ENCODE measurements at regions not wholly inside any gene's neighbourhood (a gene's known extent, or its start where the extent isn't known, plus 50 kb on each side); places are given as distances from the start of the nearest gene placed in this dataset.

DNA sequence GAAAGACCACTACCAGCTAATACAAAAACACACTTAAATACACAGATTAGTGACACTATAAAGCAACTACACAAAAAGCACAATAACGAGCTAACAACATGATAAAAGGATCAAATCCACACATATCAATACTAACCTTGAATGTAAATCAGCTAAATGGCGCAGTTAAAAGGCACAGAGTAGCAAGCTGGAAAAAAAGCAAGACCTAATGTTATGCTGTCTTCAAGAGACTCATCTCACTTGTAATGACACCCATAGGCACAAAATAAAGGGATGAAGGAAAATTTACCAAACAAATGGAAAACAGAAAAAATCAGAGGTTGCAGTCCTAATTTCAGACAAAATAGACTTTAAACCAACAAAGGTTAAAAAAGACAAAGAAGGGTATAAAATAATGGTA is 86.3 kb downstream of the NUS1 start:
- Histone ChIP-seq H2AK5ac (ENCODE audit: low read length) (no peak overlapping the region), H4K8ac (ENCODE audit: low read depth, low read length) (no peak overlapping the region), H2AFZ (ENCODE audit: insufficient read depth, low read length, poor library complexity) (no peak overlapping the region)

DNA sequence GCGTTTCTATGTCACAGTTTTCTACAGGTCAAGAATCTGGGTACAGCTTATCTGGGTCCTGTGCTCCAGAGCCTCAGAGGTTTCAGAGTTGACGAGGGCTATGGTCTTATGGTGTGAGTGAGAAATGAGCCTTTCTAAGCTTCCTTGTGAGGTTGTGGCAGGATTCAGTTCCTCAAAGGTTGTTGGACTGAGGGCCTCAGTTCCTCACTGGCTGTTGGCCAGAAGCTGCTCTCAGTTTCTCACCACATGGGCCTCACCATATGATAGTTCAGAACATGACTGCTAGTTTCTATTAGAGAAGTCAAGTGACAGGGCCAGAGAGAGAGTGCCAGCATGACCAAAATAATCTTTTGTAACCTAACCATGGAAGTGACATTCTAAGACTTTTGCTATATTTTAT is 96.1 kb downstream of the NUS1 start:
- H2BK12ac ChIP-seq (ENCODE audit: low read length) = no peak overlapping the region
- no peak overlapping the region for H3K4me3 ChIP-seq (ENCODE audit: low read depth, low read length)
- no peak overlapping the region for H4K8ac ChIP-seq (ENCODE audit: low read depth, low read length)
- H3K18ac ChIP-seq (ENCODE audit: low read length) = no peak overlapping the region
- no peaks in the 10 kb centered on the region for H3K79me2 ChIP-seq (ENCODE audit: control insufficient read depth, insufficient read depth, low read length, poor library complexity)
- no peaks in the 10 kb centered on the region for H3K9me3 ChIP-seq (ENCODE audit: insufficient read depth, low read depth, low read length)
- no peak overlapping the region for H2BK120ac ChIP-seq (ENCODE audit: insufficient read depth, low read length, poor library complexity)
- no peak overlapping the region for H3K4me2 ChIP-seq (ENCODE audit: low read length)
- H3K27ac ChIP-seq (ENCODE audit: low read depth, low read length) = no peak overlapping the region
- H3K9ac ChIP-seq (ENCODE audit: low read length) = no peak overlapping the region
- H3K27me3 ChIP-seq (ENCODE audit: insufficient read depth, low read length) = no peaks in the 10 kb centered on the region
- H3K79me1 ChIP-seq (ENCODE audit: low read length) = no peaks in the 10 kb centered on the region
- H3K4ac ChIP-seq (ENCODE audit: low read depth, low read length) = no peak overlapping the region
- H3K36me3 ChIP-seq (ENCODE audit: control insufficient read depth in 1 of 2, insufficient read depth in 2 of 2, low read length in 2 of 2) = no peaks in the 10 kb centered on the region
- no peak overlapping the region for H4K91ac ChIP-seq (ENCODE audit: low read depth, low read length)
- no CpG with 5 or more reads among the region's 2 CpGs for WGBS (ENCODE audit: extremely low coverage, insufficient coverage, insufficient read length)
- no peak overlapping the region for H2BK5ac ChIP-seq (ENCODE audit: low read depth, low read length, poor library complexity)
- H3K4me1 ChIP-seq (ENCODE audit: control insufficient read depth in 1 of 2, insufficient read depth in 2 of 2, low read length in 2 of 2) = no peaks in the 10 kb centered on the region
- H3K14ac ChIP-seq (ENCODE audit: low read length) = no peak overlapping the region
- no peak overlapping the region for H3K23ac ChIP-seq (ENCODE audit: low read length)
- H2AFZ ChIP-seq (ENCODE audit: insufficient read depth, low read length, poor library complexity) = no peak overlapping the region
- no peak for DNase-seq
- H4K12ac ChIP-seq (ENCODE audit: low read depth, low read length) = no peak overlapping the region
- no peak overlapping the region for H2AK5ac ChIP-seq (ENCODE audit: low read length)

More for the DNA sequence above, 86.3 kb downstream of the NUS1 start:
- Histone ChIP-seq H2BK12ac (ENCODE audit: low read length) (no peak overlapping the region), H3K18ac (ENCODE audit: low read length) (no peak overlapping the region), H3K9me3 (ENCODE audit: insufficient read depth, low read depth, low read length) (peaks cover 5% of the 10 kb centered on the region), H3K79me1 (ENCODE audit: low read length) (no peaks in the 10 kb centered on the region), H4K12ac (ENCODE audit: low read depth, low read length) (no peak overlapping the region), H3K36me3 (ENCODE audit: control insufficient read depth in 1 of 2, insufficient read depth in 2 of 2, low read length in 2 of 2) (no peaks in the 10 kb centered on the region), H4K91ac (ENCODE audit: low read depth, low read length) (no peak overlapping the region), H3K4ac (ENCODE audit: low read depth, low read length) (no peak overlapping the region), H3K9ac (ENCODE audit: low read length) (no peak overlapping the region), H3K79me2 (ENCODE audit: control insufficient read depth, insufficient read depth, low read length, poor library complexity) (no peaks in the 10 kb centered on the region), H3K27me3 (ENCODE audit: insufficient read depth, low read length) (no peaks in the 10 kb centered on the region), H3K14ac (ENCODE audit: low read length) (no peak overlapping the region), H2BK120ac (ENCODE audit: insufficient read depth, low read length, poor library complexity) (no peak overlapping the region), H2BK5ac (ENCODE audit: low read depth, low read length, poor library complexity) (no peak overlapping the region), H3K4me1 (ENCODE audit: control insufficient read depth in 1 of 2, insufficient read depth in 2 of 2, low read length in 2 of 2) (no peaks in the 10 kb centered on the region), H3K23ac (ENCODE audit: low read length) (no peak overlapping the region), H3K4me2 (ENCODE audit: low read length) (no peak overlapping the region), H3K27ac (ENCODE audit: low read depth, low read length) (no peak overlapping the region), H3K4me3 (ENCODE audit: low read depth, low read length) (no peak overlapping the region)
- DNase-seq = no peak
- no CpG with 5 or more reads among the region's 2 CpGs for WGBS (ENCODE audit: extremely low coverage, insufficient coverage, insufficient read length)

DNA sequence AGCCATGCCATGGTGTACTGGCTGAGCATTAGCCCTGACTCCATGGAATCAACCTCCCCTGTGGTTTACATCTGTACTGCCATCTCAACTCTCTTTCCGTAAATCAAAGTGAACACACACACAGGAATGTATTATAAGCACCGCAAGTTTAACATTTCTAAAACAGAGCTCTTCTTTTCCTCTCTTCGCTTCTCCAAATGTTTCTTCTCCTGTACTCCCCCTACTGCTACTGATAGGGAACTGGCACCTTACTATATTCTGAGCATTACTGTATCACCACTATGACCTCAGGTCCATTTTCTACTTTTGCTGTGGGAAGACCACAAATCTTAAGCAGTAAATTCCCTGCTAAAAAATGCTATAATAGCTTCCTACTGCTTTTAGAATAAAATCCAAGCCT is 101.2 kb downstream of the NUS1 start:
- no peak overlapping the region for H3K14ac ChIP-seq (ENCODE audit: low read length)
- H3K4ac ChIP-seq (ENCODE audit: low read depth, low read length) = no peak overlapping the region
- no peak overlapping the region for H4K8ac ChIP-seq (ENCODE audit: low read depth, low read length)
- H3K27ac ChIP-seq (ENCODE audit: low read depth, low read length) = no peak overlapping the region
- H2AFZ ChIP-seq (ENCODE audit: insufficient read depth, low read length, poor library complexity) = no peak overlapping the region
- DNase-seq = peak in 1 of 2 donors; percentile 1
- no peaks in the 10 kb centered on the region for H3K27me3 ChIP-seq (ENCODE audit: insufficient read depth, low read length)
- no CpG with 5 or more reads among the region's 3 CpGs for WGBS (ENCODE audit: extremely low coverage, insufficient coverage, insufficient read length)
- H3K18ac ChIP-seq (ENCODE audit: low read length) = no peak overlapping the region
- no peak overlapping the region for H3K4me2 ChIP-seq (ENCODE audit: low read length)
- H2BK120ac ChIP-seq (ENCODE audit: insufficient read depth, low read length, poor library complexity) = no peak overlapping the region
- H2BK5ac ChIP-seq (ENCODE audit: low read depth, low read length, poor library complexity) = no peak overlapping the region
- no peaks in the 10 kb centered on the region for H3K4me1 ChIP-seq (ENCODE audit: control insufficient read depth in 1 of 2, insufficient read depth in 2 of 2, low read length in 2 of 2)
- H4K91ac ChIP-seq (ENCODE audit: low read depth, low read length) = no peak overlapping the region
- H3K36me3 ChIP-seq (ENCODE audit: control insufficient read depth in 1 of 2, insufficient read depth in 2 of 2, low read length in 2 of 2) = no peaks in the 10 kb centered on the region
- no peaks in the 10 kb centered on the region for H3K79me2 ChIP-seq (ENCODE audit: control insufficient read depth, insufficient read depth, low read length, poor library complexity)
- H4K12ac ChIP-seq (ENCODE audit: low read depth, low read length) = no peak overlapping the region
- H3K79me1 ChIP-seq (ENCODE audit: low read length) = no peaks in the 10 kb centered on the region
- no peak overlapping the region for H3K9ac ChIP-seq (ENCODE audit: low read length)
- H3K23ac ChIP-seq (ENCODE audit: low read length) = no peak overlapping the region
- no peak overlapping the region for H3K4me3 ChIP-seq (ENCODE audit: low read depth, low read length)
- H2AK5ac ChIP-seq (ENCODE audit: low read length) = no peak overlapping the region
- H2BK12ac ChIP-seq (ENCODE audit: low read length) = no peak overlapping the region
- no peaks in the 10 kb centered on the region for H3K9me3 ChIP-seq (ENCODE audit: insufficient read depth, low read depth, low read length)

DNA sequence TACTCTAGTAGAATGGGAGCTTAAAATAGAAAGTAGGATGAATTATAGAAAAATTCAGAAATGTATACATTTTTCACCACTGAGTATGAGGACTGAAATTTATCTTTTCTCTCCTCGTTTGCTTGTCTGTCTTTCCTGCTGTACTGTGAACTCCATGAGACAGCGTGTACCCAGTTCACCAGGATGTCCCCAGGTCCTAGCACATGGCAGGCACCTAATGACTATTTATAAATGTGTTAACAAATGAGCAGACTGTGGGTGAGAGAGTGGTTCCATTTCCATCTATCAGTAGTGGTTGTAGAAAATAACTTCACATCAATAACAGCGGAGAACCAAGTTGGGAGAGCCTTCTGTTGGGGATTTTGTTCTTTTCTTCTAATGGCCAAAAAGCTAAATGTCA is 106.3 kb downstream of the NUS1 start:
- no CpG with 5 or more reads among the region's 3 CpGs for WGBS (ENCODE audit: extremely low coverage, insufficient coverage, insufficient read length)
- no peak overlapping the region for H3K23ac ChIP-seq (ENCODE audit: low read length)
- H3K4me3 ChIP-seq (ENCODE audit: low read depth, low read length) = no peak overlapping the region
- H3K4me2 ChIP-seq (ENCODE audit: low read length) = no peak overlapping the region
- H2AFZ ChIP-seq (ENCODE audit: insufficient read depth, low read length, poor library complexity) = no peak overlapping the region
- H3K18ac ChIP-seq (ENCODE audit: low read length) = no peak overlapping the region
- H4K91ac ChIP-seq (ENCODE audit: low read depth, low read length) = no peak overlapping the region
- H2BK12ac ChIP-seq (ENCODE audit: low read length) = no peak overlapping the region
- no peaks in the 10 kb centered on the region for H3K79me2 ChIP-seq (ENCODE audit: control insufficient read depth, insufficient read depth, low read length, poor library complexity)
- H3K36me3 ChIP-seq (ENCODE audit: control insufficient read depth in 1 of 2, insufficient read depth in 2 of 2, low read length in 2 of 2) = no peaks in the 10 kb centered on the region
- no peak overlapping the region for H3K14ac ChIP-seq (ENCODE audit: low read length)
- no peaks in the 10 kb centered on the region for H3K4me1 ChIP-seq (ENCODE audit: control insufficient read depth in 1 of 2, insufficient read depth in 2 of 2, low read length in 2 of 2)
- H2BK120ac ChIP-seq (ENCODE audit: insufficient read depth, low read length, poor library complexity) = no peak overlapping the region
- DNase-seq = no peak
- no peak overlapping the region for H3K27ac ChIP-seq (ENCODE audit: low read depth, low read length)
- no peak overlapping the region for H3K4ac ChIP-seq (ENCODE audit: low read depth, low read length)
- no peaks in the 10 kb centered on the region for H3K9me3 ChIP-seq (ENCODE audit: insufficient read depth, low read depth, low read length)
- H3K9ac ChIP-seq (ENCODE audit: low read length) = no peak overlapping the region
- no peaks in the 10 kb centered on the region for H3K27me3 ChIP-seq (ENCODE audit: insufficient read depth, low read length)
- no peaks in the 10 kb centered on the region for H3K79me1 ChIP-seq (ENCODE audit: low read length)
- H2AK5ac ChIP-seq (ENCODE audit: low read length) = no peak overlapping the region
- H2BK5ac ChIP-seq (ENCODE audit: low read depth, low read length, poor library complexity) = no peak overlapping the region
- H4K12ac ChIP-seq (ENCODE audit: low read depth, low read length) = no peak overlapping the region
- no peak overlapping the region for H4K8ac ChIP-seq (ENCODE audit: low read depth, low read length)

All from trophoblast cell (in vitro differentiated cells and primary cell).